GM20000 (cell line): ENCODE measurements at regions not wholly inside any gene's neighbourhood (a gene's known extent, or its start where the extent isn't known, plus 50 kb on each side); places are given as distances from the start of the nearest gene placed in this dataset.

Source experiments
- DNase-seq: peaks from one replicate; pipeline ENCODE4 v3.0.0; 2012; ENCODE audit warnings: low spot score
- CTCF ChIP-seq: IDR thresholded peaks from 2 replicates; pipeline ENCODE4 v1.5.1; 2012; ENCODE audit warnings: mild to moderate bottlenecking, control low read depth; ENCODE audit errors: extremely low read depth, missing control alignments

GRCh38 chr18:37948471-37948870, 382.9 kb upstream of the CELF4 start:
- TF ChIP-seq CTCF = no peak

GRCh38 chr18:37946324-37946723, 380.7 kb upstream of the CELF4 start:
- DNase-seq = no peak
- TF ChIP-seq CTCF = no peak

More at GRCh38 chr18:37948471-37948870, 382.9 kb upstream of the CELF4 start:
- DNase-seq = no peak

GRCh38 chr18:37944700-37945270, 379.2 kb upstream of the CELF4 start:
- DNase-seq = no peak
- no peak for TF ChIP-seq CTCF

GRCh38 chr18:37937287-37937686, 371.7 kb upstream of the CELF4 start:
- no peak for TF ChIP-seq CTCF
- DNase-seq = no peak

GRCh38 chr18:37935086-37935485, 369.5 kb upstream of the CELF4 start:
- no peak for TF ChIP-seq CTCF

GRCh38 chr18:37930640-37931039, 365.0 kb upstream of the CELF4 start:
- DNase-seq = no peak
- TF ChIP-seq CTCF = no peak

More at GRCh38 chr18:37935086-37935485, 369.5 kb upstream of the CELF4 start:
- no peak for DNase-seq

GRCh38 chr18:37922162-37922561, 356.6 kb upstream of the CELF4 start:
- TF ChIP-seq CTCF = no peak
- DNase-seq = no peak
